HCT116 (cell line): ENCODE measurements at regions not wholly inside any gene's neighbourhood (a gene's known extent, or its start where the extent isn't known, plus 50 kb on each side); places are given as distances from the start of the nearest gene placed in this dataset.
A peak's percentile ranks its signal among the peaks of the same experiment; 100 is the strongest.

Experiments
- ATAC-seq: fragments of 200-7000 bp; cut with Tn5 transposase; 2 replicates; pipeline ENCODE4 v1.9.1; 2020; ENCODE audit warnings: mild to moderate bottlenecking, moderate library complexity
- BruUV-seq: library from RNA; stranded (reverse); fragments of 400-500 nt; replicated peaks from 2 replicates; lab custom pipeline; 2021; lab: Mats Ljungman, UMichigan
- CTCF ChIA-PET: fragments of 300-600 bp; sonication (Branson Sonifier 250); formaldehyde crosslinking; loops from one replicate; lab custom pipeline; 2021; ENCODE audit warnings: antibody characterized with exemption; lab: Charles Lee
- POLR2A ChIA-PET: fragments of 300-600, 350-600 bp; sonication (Branson Sonifier 250); formaldehyde crosslinking; loops from one replicate; lab custom pipeline; 2021; ENCODE audit warnings: antibody characterized with exemption; lab: Charles Lee
- RAD21 ChIA-PET, 2 experiments: fragments of 300-600 bp; sonication (Branson Sonifier 250); formaldehyde crosslinking; loops; one replicate each; lab custom pipeline; 2023; ENCODE audit warnings: low total read pairs in 2 of 2; ENCODE audit not compliant: uncharacterized antibody in 2 of 2, unreplicated experiment in 2 of 2, low non-redundant PET in 1 of 2; lab: Charles Lee
- DNase-seq: peaks from one replicate; pipeline ENCODE4 v3.0.0-alpha.2; 2010; ENCODE audit warnings: low read depth, low spot score
- H2AFZ ChIP-seq: fragments of 200-600 bp; shearing (Covaris generic), sonication (generic); 2 replicates; pipeline ENCODE4 v1.6.1; 2017; ENCODE audit warnings: low read depth, mixed run types, mixed read lengths, antibody characterized with exemption, low read length; ENCODE audit not compliant: poor library complexity, severe bottlenecking
- H3K27ac ChIP-seq: 2 replicates; pipeline ENCODE4 v1.5.1; 2012; ENCODE audit warnings: low read depth, low read length
- H3K27me3 ChIP-seq: fragments of 200-600 bp; sonication (generic); 2 replicates; pipeline ENCODE4 v1.6.1; 2016; ENCODE audit warnings: mixed run types, low read length, mixed read lengths; ENCODE audit not compliant: insufficient read depth
- H3K36me3 ChIP-seq, 2 experiments: fragments of 200-500 bp in 1 of 2; fragments of 200-600 bp in 1 of 2; sonication (Bioruptor generic) in 1 of 2; sonication (generic) in 1 of 2; 2 replicates each; pipeline versions ENCODE4 v1.5.1 to v1.6.1; 2014 to 2016; ENCODE audit warnings: low read length in 2 of 2, inconsistent platforms in 1 of 2, mixed read lengths in 1 of 2, mixed run types in 1 of 2; ENCODE audit not compliant: insufficient read depth in 2 of 2, control insufficient read depth in 1 of 2
- H3K4me1 ChIP-seq, 2 experiments: fragments of 200-600 bp in 1 of 2; sonication (generic) in 1 of 2; 2 replicates each; pipeline versions ENCODE4 v1.5.1 to v1.6.1; 2012 to 2017; ENCODE audit warnings: low read length in 2 of 2, inconsistent platforms in 1 of 2, mild to moderate bottlenecking in 1 of 2, mixed read lengths in 1 of 2, mixed run types in 1 of 2, moderate library complexity in 1 of 2; ENCODE audit not compliant: insufficient read depth in 2 of 2, control insufficient read depth in 1 of 2
- H3K4me2 ChIP-seq: fragments of 200-600 bp; sonication (generic); 2 replicates; pipeline ENCODE4 v1.6.1; 2017; ENCODE audit warnings: mixed run types, low read length, mixed read lengths
- H3K4me3 ChIP-seq, 2 experiments: fragments of 200-600 bp in 1 of 2; sonication (generic) in 1 of 2; replicated peaks in 1 of 2; 2 replicates each; pipeline ENCODE4 v1.5.1; 2011 to 2016; ENCODE audit warnings: low read length in 2 of 2, control low read depth in 1 of 2, low read depth in 1 of 2, mild to moderate bottlenecking in 1 of 2, mixed read lengths in 1 of 2, mixed run types in 1 of 2
- H3K79me2 ChIP-seq: fragments of 200-600 bp; sonication (generic); 2 replicates; pipeline ENCODE4 v1.6.1; 2017; ENCODE audit warnings: mild to moderate bottlenecking, mixed run types, low read length, moderate library complexity, mixed read lengths; ENCODE audit not compliant: insufficient read depth
- H3K9ac ChIP-seq: fragments of 200-600 bp; sonication (generic); 2 replicates; pipeline ENCODE4 v1.6.1; 2016; ENCODE audit warnings: low read length, mixed read lengths
- H3K9me2 ChIP-seq: fragments of 200-600 bp; sonication (generic), shearing (Covaris generic); 2 replicates; pipeline ENCODE4 v1.6.1; 2017; ENCODE audit warnings: mixed run types, mild to moderate bottlenecking, moderate library complexity; ENCODE audit not compliant: insufficient read depth
- H3K9me3 ChIP-seq, 2 experiments: fragments of 200-500 bp in 1 of 2; fragments of 200-600 bp in 1 of 2; sonication (Bioruptor generic) in 1 of 2; sonication (generic) in 1 of 2; 2 replicates each; pipeline ENCODE4 v1.6.1; 2014 to 2017; ENCODE audit warnings: low read length in 2 of 2, mixed read lengths in 2 of 2, inconsistent platforms in 1 of 2, low read depth in 1 of 2, mild to moderate bottlenecking in 1 of 2, mixed run types in 1 of 2, moderate library complexity in 1 of 2; ENCODE audit not compliant: control insufficient read depth in 1 of 2, insufficient read depth in 1 of 2
- H4K20me1 ChIP-seq: fragments of 200-600 bp; sonication (generic), shearing (Covaris generic); 2 replicates; pipeline ENCODE4 v1.6.1; 2017; ENCODE audit warnings: mixed run types, mild to moderate bottlenecking, moderate library complexity; ENCODE audit not compliant: insufficient read depth
- CBX3 ChIP-seq: IDR thresholded peaks from 2 replicates; pipeline ENCODE4 v1.6.1; 2012; ENCODE audit warnings: low read depth
- CEBPB ChIP-seq: IDR thresholded peaks from 2 replicates; pipeline ENCODE4 v1.6.1; 2012; ENCODE audit warnings: low read depth
- EGR1 ChIP-seq: IDR thresholded peaks from 2 replicates; pipeline ENCODE4 v1.6.1; 2012; ENCODE audit warnings: low read depth
- ELF1 ChIP-seq: IDR thresholded peaks from 2 replicates; pipeline ENCODE4 v1.6.1; 2012; ENCODE audit warnings: low read depth, borderline replicate concordance
- EZH2 ChIP-seq: fragments of 200-600 bp; sonication (generic); IDR thresholded peaks from 2 replicates; pipeline ENCODE4 v1.6.1; 2017; ENCODE audit warnings: antibody characterized with exemption, mixed run types
- FOSL1 ChIP-seq: IDR thresholded peaks from 2 replicates; pipeline ENCODE4 v1.6.1; 2012; ENCODE audit warnings: low read depth
- POLR2A ChIP-seq: IDR thresholded peaks from 2 replicates; pipeline ENCODE4 v1.7.0; 2011; ENCODE audit warnings: borderline replicate concordance; ENCODE audit not compliant: insufficient read depth, insufficient read length; ENCODE audit errors: extremely low read depth
- POLR2AphosphoS5 ChIP-seq: IDR thresholded peaks from 2 replicates; pipeline ENCODE4 v1.6.1; 2011; ENCODE audit warnings: mild to moderate bottlenecking, low read depth, low read length, moderate library complexity
- RAD21 ChIP-seq: IDR thresholded peaks from 2 replicates; pipeline ENCODE4 v1.6.1; 2012; ENCODE audit warnings: low read depth, mild to moderate bottlenecking
- SRF ChIP-seq: IDR thresholded peaks from 2 replicates; pipeline ENCODE4 v1.6.1; 2012; ENCODE audit warnings: low read depth
- TCF7L2 ChIP-seq: IDR thresholded peaks from 2 replicates; pipeline ENCODE4 v1.7.0; 2011; ENCODE audit warnings: borderline replicate concordance, inconsistent platforms; ENCODE audit not compliant: insufficient read depth, insufficient read length; ENCODE audit errors: extremely low read depth
- YY1 ChIP-seq: IDR thresholded peaks from 2 replicates; pipeline ENCODE4 v1.6.1; 2011; ENCODE audit warnings: low read length, low read depth, moderate library complexity, mild to moderate bottlenecking; ENCODE audit not compliant: insufficient replicate concordance; ENCODE audit errors: extremely low read depth
- ZFX ChIP-seq: fragments of 450-650 bp; IDR thresholded peaks from 2 replicates; pipeline ENCODE4 v1.6.1; 2017
- intact Hi-C: fragments of 100-400 bp; cut with micrococcal nuclease; formaldehyde crosslinking; loops from 2 replicates; pipeline ENCODE4 v1.10.0; 2022
- TF ChIP-seq, protein P1 (sequence below): IDR thresholded peaks from 2 replicates; pipeline ENCODE4 v1.6.1; 2011; ENCODE audit warnings: mild to moderate bottlenecking, low read length, moderate library complexity; ENCODE audit not compliant: insufficient replicate concordance; ENCODE audit errors: extremely low read depth
- TF ChIP-seq, protein P2 (sequence below): IDR thresholded peaks from 2 replicates; pipeline ENCODE4 v1.6.1; 2012
- TF ChIP-seq, protein P3 (sequence below), 3 experiments: fragments of 200-600 bp in 1 of 3; sonication (generic) in 1 of 3; IDR thresholded peaks in 2 of 3; conservative IDR thresholded peaks in 1 of 3; 2 replicates each; pipeline ENCODE4 v1.5.1; 2012 to 2017; ENCODE audit warnings: low read depth in 2 of 3, low read length in 2 of 3, antibody characterized with exemption in 1 of 3, borderline replicate concordance in 1 of 3, control low read depth in 1 of 3, mild to moderate bottlenecking in 1 of 3, mixed read lengths in 1 of 3, mixed run types in 1 of 3, moderate library complexity in 1 of 3; ENCODE audit not compliant: insufficient read depth in 1 of 3
- TF ChIP-seq, protein P4 (sequence below): IDR thresholded peaks from 2 replicates; pipeline ENCODE4 v1.6.1; 2012

DNA sequence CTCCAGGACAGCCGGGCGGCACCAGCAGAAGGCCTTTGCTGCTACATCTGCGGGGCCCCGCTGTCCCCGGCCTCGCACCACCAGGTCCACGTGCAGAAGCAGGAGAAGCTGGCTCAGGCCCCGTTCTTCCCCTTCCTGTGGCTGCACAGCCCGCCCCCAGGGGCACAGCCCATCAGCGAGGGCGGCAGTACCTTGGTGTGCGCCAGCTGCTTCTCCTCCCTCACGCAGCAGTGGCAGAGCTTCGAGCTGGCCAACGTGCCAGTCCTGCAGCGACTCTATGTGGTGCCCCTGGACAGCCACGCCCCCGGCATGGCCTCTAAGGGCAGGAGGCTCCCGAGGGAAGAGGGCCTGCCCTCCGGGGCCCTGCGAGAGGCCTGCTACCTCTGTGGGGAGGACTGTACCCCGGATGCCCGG lies 58.3 kb upstream of the CIBAR2 start:
- ChIA-PET CTCF (interaction anchor here (1.0 kb wide), 1 partner anchor 56 kb away, joined by 3 read pairs; no protein-coding TSS in a partner anchor), RAD21 (no interaction called here), POLR2A (no interaction called here)
- Histone ChIP-seq H3K79me2 (peaks cover 44% of the 10 kb centered on the region), H3K4me3 (no peak overlapping the region), H3K27ac (no peak overlapping the region; the same call in 1 of the 2 replicates), H3K9ac (no peak overlapping the region), H2AFZ (no peak overlapping the region), H3K4me1 (peaks cover 49 to 69% of the 10 kb centered on the region in 2 experiments), H3K4me2 (peak overlapping the region; percentile 74), H3K36me3 (no peaks in the 10 kb centered on the region), H3K9me3 (no peaks in the 10 kb centered on the region), H3K9me2 (no peaks in the 10 kb centered on the region), H4K20me1 (no peaks in the 10 kb centered on the region), H3K27me3 (no peaks in the 10 kb centered on the region)
- intact Hi-C loops = loop anchor here (5.0 kb wide), 1 partner anchor 67 kb away; no protein-coding TSS in a partner anchor
- ATAC-seq = no peak
- no TSS peak for BruUV-seq
- TF ChIP-seq, protein P1, sequence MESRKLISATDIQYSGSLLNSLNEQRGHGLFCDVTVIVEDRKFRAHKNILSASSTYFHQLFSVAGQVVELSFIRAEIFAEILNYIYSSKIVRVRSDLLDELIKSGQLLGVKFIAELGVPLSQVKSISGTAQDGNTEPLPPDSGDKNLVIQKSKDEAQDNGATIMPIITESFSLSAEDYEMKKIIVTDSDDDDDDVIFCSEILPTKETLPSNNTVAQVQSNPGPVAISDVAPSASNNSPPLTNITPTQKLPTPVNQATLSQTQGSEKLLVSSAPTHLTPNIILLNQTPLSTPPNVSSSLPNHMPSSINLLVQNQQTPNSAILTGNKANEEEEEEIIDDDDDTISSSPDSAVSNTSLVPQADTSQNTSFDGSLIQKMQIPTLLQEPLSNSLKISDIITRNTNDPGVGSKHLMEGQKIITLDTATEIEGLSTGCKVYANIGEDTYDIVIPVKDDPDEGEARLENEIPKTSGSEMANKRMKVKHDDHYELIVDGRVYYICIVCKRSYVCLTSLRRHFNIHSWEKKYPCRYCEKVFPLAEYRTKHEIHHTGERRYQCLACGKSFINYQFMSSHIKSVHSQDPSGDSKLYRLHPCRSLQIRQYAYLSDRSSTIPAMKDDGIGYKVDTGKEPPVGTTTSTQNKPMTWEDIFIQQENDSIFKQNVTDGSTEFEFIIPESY = no peak
- TF ChIP-seq, protein P2, sequence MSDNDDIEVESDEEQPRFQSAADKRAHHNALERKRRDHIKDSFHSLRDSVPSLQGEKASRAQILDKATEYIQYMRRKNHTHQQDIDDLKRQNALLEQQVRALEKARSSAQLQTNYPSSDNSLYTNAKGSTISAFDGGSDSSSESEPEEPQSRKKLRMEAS = no peak
- TF ChIP-seq ZFX (no peak), RAD21 (no peak), CEBPB (no peak), FOSL1 (no peak), SRF (no peak), POLR2AphosphoS5 (no peak), ELF1 (no peak), CBX3 (no peak), TCF7L2 (no peak), EZH2 (no peak), POLR2A (no peak), YY1 (no peak), EGR1 (no peak)
- TF ChIP-seq, protein P3, sequence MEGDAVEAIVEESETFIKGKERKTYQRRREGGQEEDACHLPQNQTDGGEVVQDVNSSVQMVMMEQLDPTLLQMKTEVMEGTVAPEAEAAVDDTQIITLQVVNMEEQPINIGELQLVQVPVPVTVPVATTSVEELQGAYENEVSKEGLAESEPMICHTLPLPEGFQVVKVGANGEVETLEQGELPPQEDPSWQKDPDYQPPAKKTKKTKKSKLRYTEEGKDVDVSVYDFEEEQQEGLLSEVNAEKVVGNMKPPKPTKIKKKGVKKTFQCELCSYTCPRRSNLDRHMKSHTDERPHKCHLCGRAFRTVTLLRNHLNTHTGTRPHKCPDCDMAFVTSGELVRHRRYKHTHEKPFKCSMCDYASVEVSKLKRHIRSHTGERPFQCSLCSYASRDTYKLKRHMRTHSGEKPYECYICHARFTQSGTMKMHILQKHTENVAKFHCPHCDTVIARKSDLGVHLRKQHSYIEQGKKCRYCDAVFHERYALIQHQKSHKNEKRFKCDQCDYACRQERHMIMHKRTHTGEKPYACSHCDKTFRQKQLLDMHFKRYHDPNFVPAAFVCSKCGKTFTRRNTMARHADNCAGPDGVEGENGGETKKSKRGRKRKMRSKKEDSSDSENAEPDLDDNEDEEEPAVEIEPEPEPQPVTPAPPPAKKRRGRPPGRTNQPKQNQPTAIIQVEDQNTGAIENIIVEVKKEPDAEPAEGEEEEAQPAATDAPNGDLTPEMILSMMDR (IDR thresholded peaks at IDR 0.05 in 2 of 3, conservative IDR thresholded peaks at IDR 0.05 in 1 of 3; ENCODE audit: borderline replicate concordance in 1 of 3, insufficient read depth in 1 of 3, low read depth in 2 of 3, low read length in 2 of 3) = no peak
- TF ChIP-seq, protein P4, sequence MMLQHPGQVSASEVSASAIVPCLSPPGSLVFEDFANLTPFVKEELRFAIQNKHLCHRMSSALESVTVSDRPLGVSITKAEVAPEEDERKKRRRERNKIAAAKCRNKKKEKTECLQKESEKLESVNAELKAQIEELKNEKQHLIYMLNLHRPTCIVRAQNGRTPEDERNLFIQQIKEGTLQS = no peak
- no peak for DNase-seq
